ENCODE measurements at regions not wholly inside any gene's neighbourhood (a gene's known extent, or its start where the extent isn't known, plus 50 kb on each side); places are given as distances from the start of the nearest gene placed in this dataset.

DNA sequence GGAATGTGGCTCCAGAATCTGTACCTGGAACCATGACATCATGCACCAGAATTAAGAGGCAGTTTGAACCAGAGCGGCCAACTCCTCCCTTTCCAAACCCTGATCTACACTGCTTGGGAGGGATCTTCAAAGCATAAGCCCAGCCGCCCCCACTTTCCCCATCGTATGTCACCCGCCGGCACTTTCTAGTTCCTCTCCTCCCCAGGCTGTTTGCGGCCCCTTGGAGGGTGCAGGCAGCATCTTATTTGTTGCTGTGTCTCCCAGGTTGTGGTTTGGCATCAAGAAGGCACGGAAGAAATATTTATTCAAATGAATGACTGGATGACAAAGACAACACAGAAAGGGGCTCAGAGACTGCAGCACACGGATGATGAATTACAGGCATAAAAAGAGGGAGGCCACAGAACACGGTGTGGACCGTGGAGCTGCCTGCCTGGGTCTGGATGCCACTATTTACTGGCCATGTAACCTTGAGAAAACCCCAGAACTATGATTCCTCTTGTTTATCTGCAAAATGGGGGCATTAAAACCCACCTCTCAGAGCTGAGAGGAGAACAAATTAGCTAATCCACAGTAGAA lies 305.8 kb downstream of the EIPR1 start:
- no peak for DNase-seq (ENCODE audit: extremely low read depth, low read depth, low spot score)

DNA sequence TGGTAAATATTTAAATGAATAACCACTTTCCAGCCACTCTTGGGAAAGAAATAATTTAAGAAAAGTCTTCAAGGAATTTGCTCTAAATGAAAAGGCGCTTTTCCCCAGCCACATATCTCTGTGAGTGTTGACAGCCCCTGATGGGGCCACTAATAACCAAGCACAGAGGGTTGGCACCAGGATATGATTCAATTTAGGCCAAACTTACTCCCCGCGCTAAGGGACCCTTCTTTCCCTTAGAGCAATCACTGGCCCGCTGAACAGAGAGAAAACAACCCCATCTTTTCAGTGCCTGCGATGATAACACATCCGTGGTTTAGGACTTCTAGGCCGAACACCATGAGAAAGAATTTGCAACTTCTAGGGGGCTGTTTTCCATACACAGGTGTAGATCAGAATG lies 310.8 kb downstream of the EIPR1 start:
- DNase-seq (ENCODE audit: extremely low read depth, low read depth, low spot score) = no peak

DNA sequence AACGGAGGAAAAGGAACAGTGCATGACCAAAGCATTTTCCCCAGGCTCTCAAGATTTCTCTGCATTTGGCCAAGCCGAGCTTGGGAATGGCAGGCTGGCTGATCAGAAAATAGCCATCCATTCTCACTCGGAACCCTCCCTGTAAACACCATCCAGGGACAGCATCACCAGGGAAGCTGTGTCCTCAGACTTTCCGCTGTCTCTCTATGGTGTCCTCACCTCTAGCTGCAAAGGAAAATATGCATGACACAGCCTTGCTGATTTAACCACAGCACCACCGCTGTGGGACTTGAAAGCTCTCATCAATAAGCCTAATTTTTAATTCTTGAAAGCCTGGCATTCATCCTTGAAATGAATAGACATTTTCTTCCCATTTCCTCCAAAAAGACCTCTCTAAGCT lies 311.7 kb downstream of the EIPR1 start:
- no peak for DNase-seq (ENCODE audit: extremely low read depth, low read depth, low spot score)

- DNase-seq (ENCODE audit: extremely low read depth, low read depth, low spot score) = no peak
Observed at GRCh38 chr2:3062476-3063260, 314.9 kb downstream of the EIPR1 start.

DNA sequence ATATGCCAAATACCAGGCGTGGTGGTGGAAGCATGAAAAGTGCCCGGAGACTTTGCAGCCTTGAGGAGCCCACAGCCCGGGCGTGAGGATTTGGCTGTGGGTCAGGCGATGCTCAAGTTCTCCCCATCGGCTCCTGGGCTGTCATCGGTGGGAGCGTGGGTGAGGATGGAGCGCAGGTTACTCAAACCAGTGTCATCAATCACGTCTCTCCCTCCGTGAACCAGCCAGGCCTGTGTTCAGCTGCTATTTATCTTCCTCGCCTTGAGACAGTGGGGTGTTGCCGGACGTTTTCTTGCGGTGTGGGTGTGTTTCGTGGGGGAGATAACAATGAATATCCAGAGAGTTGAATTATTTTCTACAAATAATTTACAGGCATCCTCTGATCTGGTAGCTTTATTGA lies 317.6 kb downstream of the EIPR1 start:
- DNase-seq (ENCODE audit: extremely low read depth, low read depth, low spot score) = no peak

GRCh38 chr2:3059141-3059925 lies 318.3 kb downstream of the EIPR1 start:
- no peak for DNase-seq (ENCODE audit: extremely low read depth, low read depth, low spot score)

DNA sequence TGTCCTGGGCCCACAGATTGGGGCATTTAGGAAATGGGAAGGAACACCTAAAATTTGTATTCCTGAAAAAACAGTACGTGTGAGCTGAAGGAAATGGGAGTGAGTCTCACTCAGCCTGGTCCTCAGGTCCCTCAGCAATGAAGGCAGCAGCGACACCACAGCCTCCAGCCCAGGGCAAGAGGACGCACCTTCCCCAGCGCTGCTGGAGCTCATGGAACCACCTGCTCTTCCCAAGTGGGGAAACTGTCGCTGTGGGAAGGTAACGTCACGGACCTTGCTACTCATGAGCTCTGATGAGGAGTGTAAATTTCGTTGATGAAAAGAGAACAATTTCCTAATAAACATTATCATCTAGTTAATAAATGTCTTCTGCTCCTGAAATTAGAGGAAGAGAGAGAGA lies 323.6 kb downstream of the EIPR1 start:
- no peak for DNase-seq (ENCODE audit: extremely low read depth, low read depth, low spot score)

DNA sequence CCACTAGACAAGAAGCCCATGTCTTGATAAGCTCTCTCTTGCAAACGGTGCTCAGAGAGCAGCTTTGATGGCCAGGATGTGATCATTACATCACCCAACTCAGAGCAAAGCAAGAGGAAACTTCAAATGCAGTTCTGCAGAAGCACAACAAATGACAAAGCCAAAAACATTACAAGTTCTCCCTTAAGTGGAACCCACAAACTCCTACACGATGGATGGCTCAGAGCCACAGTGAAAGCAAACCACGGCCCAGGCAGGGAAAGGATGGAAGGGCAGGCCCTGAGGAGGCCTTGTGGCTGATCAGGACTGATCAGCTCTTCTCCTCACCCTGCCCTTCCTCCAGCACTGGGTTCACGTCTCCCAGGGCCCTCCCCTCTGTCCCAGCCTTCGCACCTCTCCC lies 326.4 kb downstream of the EIPR1 start:
- DNase-seq (ENCODE audit: extremely low read depth, low read depth, low spot score) = no peak

GRCh38 chr2:3046170-3046865 lies 331.3 kb downstream of the EIPR1 start:
- no peak for DNase-seq (ENCODE audit: extremely low read depth, low read depth, low spot score)

DNA sequence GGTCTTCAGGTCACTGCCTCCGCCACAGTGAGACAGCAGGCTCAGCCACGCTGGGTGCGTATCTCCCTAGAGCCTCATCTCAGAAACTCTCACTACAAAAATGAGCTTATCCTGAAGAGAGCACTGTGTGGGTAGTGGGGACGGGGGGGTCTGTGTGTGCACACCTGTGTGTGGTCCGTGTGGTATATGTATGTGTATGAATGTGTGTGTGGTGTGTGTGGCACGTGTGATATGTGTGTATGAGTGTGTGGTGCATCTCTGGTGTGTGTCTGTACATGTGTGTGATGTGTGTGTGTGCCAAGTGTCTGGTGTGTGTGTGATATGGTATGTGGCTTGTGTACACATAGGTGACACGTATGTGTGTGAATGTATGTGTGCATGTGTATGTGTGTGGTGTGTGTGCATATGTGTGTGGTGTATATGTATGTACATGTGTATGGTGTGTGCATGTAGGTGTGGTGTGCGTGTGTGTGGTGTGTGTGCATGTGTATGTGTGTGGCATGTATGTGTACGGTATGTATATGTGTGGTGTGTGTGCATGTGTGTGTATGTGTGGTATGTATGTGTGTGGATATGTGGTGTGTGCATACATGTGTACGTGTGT lies 332.2 kb downstream of the EIPR1 start:
- DNase-seq (ENCODE audit: extremely low read depth, low read depth, low spot score) = no peak

DNA sequence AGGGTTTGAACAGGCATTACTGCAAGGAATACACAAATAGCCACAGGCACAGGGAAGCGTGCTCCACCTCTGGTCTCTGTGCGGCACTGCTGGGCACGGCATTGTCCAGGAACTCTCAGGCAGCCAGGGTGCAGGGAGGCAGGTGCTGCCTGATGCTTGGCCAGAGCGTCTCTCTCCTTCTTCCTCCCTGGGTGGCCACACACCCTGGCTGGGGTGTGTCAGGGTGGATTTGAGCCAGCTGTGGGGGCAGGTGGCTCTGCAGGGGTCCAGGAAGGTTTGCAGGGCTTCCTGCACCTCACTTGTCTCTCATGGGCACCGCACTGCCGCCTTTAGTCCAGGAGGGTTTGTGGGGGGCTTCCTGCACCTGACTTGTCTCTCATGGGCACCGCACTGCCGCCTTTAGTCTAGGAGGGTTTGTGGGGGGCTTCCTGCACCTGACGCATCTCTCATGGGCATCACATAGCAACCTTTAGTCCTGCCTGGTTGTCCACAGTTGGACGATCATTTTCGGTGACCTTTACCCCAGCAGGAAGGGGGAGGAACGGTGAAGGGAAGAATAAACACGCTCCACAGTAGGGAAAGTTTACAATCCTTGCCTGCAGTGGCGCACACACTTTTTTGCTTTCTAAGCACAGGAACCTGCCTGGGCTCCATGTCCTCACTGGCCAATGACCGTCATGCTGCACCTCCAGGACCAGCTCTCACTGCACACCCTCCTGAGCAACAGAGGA lies 332.9 kb downstream of the EIPR1 start:
- no peak for DNase-seq (ENCODE audit: extremely low read depth, low read depth, low spot score)

DNA sequence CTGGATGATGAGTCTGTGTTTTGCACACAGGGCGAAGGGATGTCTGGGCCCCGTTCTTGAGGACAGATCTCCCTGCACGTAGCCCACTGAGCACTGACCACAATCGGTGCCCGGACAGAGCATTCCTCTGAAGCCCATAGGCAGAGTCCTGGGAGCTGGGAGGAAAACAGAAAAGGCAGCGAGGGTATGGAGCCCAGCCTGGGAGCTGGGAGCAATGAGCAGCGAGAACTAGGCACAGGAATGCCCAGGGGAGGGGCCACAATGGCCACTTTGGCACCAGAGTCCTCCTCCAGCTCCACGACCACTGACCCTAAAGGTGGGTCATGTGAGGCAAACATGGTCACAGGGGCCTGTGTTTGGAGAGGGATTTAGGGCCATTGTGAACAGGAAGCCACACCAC lies 333.9 kb downstream of the EIPR1 start:
- no peak for DNase-seq (ENCODE audit: extremely low read depth, low read depth, low spot score)

DNA sequence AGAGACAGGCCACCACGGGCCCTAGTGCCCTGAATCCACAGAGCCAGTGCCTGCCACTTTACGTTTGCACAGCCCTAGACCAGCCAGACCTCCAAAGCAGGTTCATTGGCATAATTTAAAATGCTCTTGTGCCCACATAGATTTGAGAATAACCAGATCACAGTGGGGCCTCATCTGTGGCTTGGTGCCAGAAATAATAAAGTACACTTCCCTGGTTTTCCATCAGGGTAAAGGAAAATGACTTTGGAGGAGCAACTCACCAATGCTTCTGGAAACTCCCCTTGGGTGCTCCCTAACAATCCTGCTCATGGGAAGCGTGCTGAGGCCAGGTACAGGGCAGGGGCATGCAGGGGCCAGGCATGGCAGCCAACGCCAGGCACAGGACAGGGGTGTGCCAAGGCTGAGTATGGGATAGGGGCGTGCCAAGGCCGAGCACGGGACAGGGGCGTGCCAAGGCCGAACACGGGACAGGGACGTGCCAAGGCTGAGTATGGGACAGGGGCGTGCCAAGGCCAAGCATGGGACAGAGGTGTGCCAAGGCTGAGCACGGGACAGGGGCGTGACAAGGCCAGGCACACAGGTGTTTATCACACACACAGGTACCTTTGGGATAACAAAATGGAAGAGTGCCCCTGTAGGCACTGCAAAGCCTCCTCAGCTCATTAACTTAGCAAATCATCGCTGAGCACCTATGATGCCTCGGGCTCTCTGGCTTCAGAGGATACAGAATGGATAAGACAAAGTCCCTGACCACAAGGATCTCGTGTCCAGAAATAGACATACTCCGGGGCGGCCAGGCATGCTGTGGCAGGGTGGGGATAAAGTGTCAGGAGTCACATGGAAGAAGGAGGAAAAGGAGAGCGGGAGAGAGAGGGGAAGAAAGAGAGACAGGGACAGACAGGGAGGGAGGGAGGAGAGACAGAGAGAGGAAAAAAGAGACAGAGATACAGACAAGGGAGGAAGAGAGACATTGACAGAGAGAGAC lies 334.7 kb downstream of the EIPR1 start:
- DNase-seq (ENCODE audit: extremely low read depth, low read depth, low spot score) = no peak

- DNase-seq (ENCODE audit: extremely low read depth, low read depth, low spot score) = no peak
Observed at GRCh38 chr2:3041841-3042600, 335.6 kb downstream of the EIPR1 start.

DNA sequence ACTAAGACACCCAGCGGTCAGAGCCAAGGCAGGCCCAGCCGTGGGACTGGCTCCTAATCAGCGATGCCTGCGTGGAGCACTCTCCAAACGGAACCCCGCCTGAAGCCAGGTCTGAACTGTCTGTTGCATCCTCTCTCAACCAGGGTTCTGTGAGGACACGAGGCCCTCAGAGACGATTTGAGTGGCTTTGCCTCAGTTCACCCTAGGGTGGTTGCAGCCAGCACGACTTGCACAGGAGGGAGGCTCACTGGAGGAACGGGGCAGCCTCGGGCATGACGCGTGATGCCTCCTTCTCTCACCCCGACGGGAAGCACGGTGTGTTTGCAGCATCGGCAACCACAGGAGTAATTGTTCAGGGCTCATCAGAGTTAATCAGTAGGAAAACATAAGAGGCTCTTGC lies 336.4 kb downstream of the EIPR1 start:
- DNase-seq (ENCODE audit: extremely low read depth, low read depth, low spot score) = no peak

- DNase-seq (ENCODE audit: extremely low read depth, low read depth, low spot score) = no peak
Observed at GRCh38 chr2:3040496-3041140, 337.0 kb downstream of the EIPR1 start.

DNA sequence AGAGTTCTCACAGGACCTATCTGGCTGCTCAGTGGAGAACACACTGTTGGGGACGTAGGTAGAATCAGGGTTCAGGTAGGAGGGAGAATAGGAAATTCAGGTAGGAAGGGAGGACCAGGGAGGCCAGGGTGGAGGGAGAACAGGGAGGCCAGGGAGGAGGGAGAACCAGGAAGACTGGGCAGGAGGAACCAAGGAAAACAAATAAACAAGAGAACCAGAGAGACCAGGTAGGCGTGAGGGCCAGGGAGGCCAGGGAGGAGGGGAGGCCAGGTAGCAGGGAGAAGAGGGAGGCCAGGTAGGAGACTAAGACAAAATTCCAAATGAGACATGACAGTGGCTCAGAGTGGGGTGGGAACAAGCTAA lies 337.6 kb downstream of the EIPR1 start:
- no peak for DNase-seq (ENCODE audit: extremely low read depth, low read depth, low spot score)

Data from glomerular endothelial cell (primary cell).